H9 (cell line): ENCODE measurements at regions not wholly inside any gene's neighbourhood (a gene's known extent, or its start where the extent isn't known, plus 50 kb on each side); places are given as distances from the start of the nearest gene placed in this dataset.

Source experiments
- DNase-seq: peaks from one replicate; pipeline ENCODE4 v3.0.0-alpha.2; 2017
- H2AFZ ChIP-seq: one replicate; pipeline ENCODE4 v1.6.1; 2013; ENCODE audit warnings: mild to moderate bottlenecking, low read length, control low read depth, moderate library complexity
- H2AK5ac ChIP-seq: 2 replicates; pipeline ENCODE4 v1.6.1; 2013; ENCODE audit warnings: low read length, control low read depth, mixed read lengths; ENCODE audit not compliant: insufficient read length
- H2BK120ac ChIP-seq: one replicate; pipeline ENCODE4 v1.6.1; 2013; ENCODE audit warnings: low read depth, mild to moderate bottlenecking, low read length, control low read depth, inconsistent platforms; ENCODE audit not compliant: poor library complexity, severe bottlenecking
- H2BK12ac ChIP-seq: 2 replicates; pipeline ENCODE4 v1.6.1; 2013; ENCODE audit warnings: low read length, control low read depth, mixed read lengths, low read depth; ENCODE audit not compliant: insufficient read length
- H2BK15ac ChIP-seq: 2 replicates; pipeline ENCODE4 v1.6.1; 2013; ENCODE audit warnings: low read depth, low read length, control low read depth
- H2BK20ac ChIP-seq: one replicate; pipeline ENCODE4 v1.6.1; 2013; ENCODE audit warnings: low read depth, mild to moderate bottlenecking, low read length, control low read depth, inconsistent platforms; ENCODE audit not compliant: poor library complexity, severe bottlenecking
- H2BK5ac ChIP-seq: 2 replicates; pipeline ENCODE4 v1.6.1; 2013; ENCODE audit warnings: low read length, control low read depth, mixed read lengths; ENCODE audit not compliant: insufficient read length
- H3K14ac ChIP-seq: 2 replicates; pipeline ENCODE4 v1.6.1; 2013; ENCODE audit warnings: low read length, control low read depth; ENCODE audit not compliant: insufficient read depth
- H3K18ac ChIP-seq: 2 replicates; pipeline ENCODE4 v1.6.1; 2013; ENCODE audit warnings: low read depth, mild to moderate bottlenecking, mixed read lengths, low read length, control low read depth; ENCODE audit not compliant: insufficient read length
- H3K23ac ChIP-seq: 2 replicates; pipeline ENCODE4 v1.6.1; 2013; ENCODE audit warnings: low read length, control low read depth, mixed read lengths, low read depth; ENCODE audit not compliant: insufficient read length
- H3K23me2 ChIP-seq: 2 replicates; pipeline ENCODE4 v1.6.1; 2013; ENCODE audit warnings: low read depth, mild to moderate bottlenecking, mixed read lengths, low read length, control low read depth; ENCODE audit not compliant: insufficient read length, poor library complexity, severe bottlenecking
- H3K27ac ChIP-seq: 2 replicates; pipeline ENCODE4 v1.5.1; 2013; ENCODE audit warnings: low read length, control low read depth, mixed read lengths, low read depth; ENCODE audit not compliant: insufficient read length
- H3K27me3 ChIP-seq: 2 replicates; pipeline ENCODE4 v1.6.1; 2013; ENCODE audit warnings: low read length, control low read depth, inconsistent platforms; ENCODE audit not compliant: insufficient read depth
- H3K4ac ChIP-seq: 2 replicates; pipeline ENCODE4 v1.6.1; 2013; ENCODE audit warnings: low read depth, mild to moderate bottlenecking, control low read depth, inconsistent platforms, low read length, moderate library complexity
- H3K4me1 ChIP-seq: 2 replicates; pipeline ENCODE4 v1.6.1; 2013; ENCODE audit warnings: low read length, control low read depth, inconsistent platforms; ENCODE audit not compliant: insufficient read depth
- H3K4me2 ChIP-seq: 2 replicates; pipeline ENCODE4 v1.6.1; 2013; ENCODE audit warnings: low read length, control low read depth, mixed read lengths; ENCODE audit not compliant: insufficient read length, insufficient read depth
- H3K56ac ChIP-seq: 2 replicates; pipeline ENCODE4 v1.6.1; 2013; ENCODE audit warnings: low read depth, mild to moderate bottlenecking, mixed read lengths, low read length, control low read depth; ENCODE audit not compliant: insufficient read length
- H3K79me1 ChIP-seq: 2 replicates; pipeline ENCODE4 v1.6.1; 2013; ENCODE audit warnings: low read depth, mild to moderate bottlenecking, moderate library complexity, low read length, control low read depth, inconsistent platforms; ENCODE audit not compliant: insufficient read depth, poor library complexity, severe bottlenecking
- H3K79me2 ChIP-seq: 2 replicates; pipeline ENCODE4 v1.6.1; 2013; ENCODE audit warnings: low read length, control low read depth, inconsistent platforms; ENCODE audit not compliant: insufficient read depth
- H3K9ac ChIP-seq: 2 replicates; pipeline ENCODE4 v1.6.1; 2013; ENCODE audit warnings: low read length, control low read depth, mixed read lengths; ENCODE audit not compliant: insufficient read length; ENCODE audit errors: extremely low read depth
- H3K9me3 ChIP-seq: one replicate; pipeline ENCODE4 v1.6.1; 2013; ENCODE audit warnings: low read depth, low read length, inconsistent platforms; ENCODE audit not compliant: control insufficient read depth
- H3T11ph ChIP-seq: one replicate; pipeline ENCODE4 v1.6.1; 2013; ENCODE audit warnings: mild to moderate bottlenecking, low read length, control low read depth, inconsistent platforms
- H4K20me1 ChIP-seq: one replicate; pipeline ENCODE4 v1.6.1; 2013; ENCODE audit not compliant: control insufficient read depth, insufficient read length, insufficient read depth
- H4K5ac ChIP-seq: 2 replicates; pipeline ENCODE4 v1.6.1; 2013; ENCODE audit warnings: low read depth, mild to moderate bottlenecking, mixed read lengths, low read length, control low read depth; ENCODE audit not compliant: insufficient read length
- H4K8ac ChIP-seq: replicated peaks from 2 replicates; pipeline ENCODE4 v1.6.1; 2013; ENCODE audit warnings: low read length, control low read depth, mixed read lengths, low read depth; ENCODE audit not compliant: insufficient read length
- H4K91ac ChIP-seq: 2 replicates; pipeline ENCODE4 v1.6.1; 2013; ENCODE audit warnings: low read depth, mild to moderate bottlenecking, moderate library complexity, mixed read lengths, low read length, control low read depth; ENCODE audit not compliant: insufficient read length
- H3K27ac Mint-ChIP-seq, 3 experiments: 2 replicates in 2 of 3; 3 replicates in 1 of 3; pipeline ENCODE4 v1.8.0; 2020 to 2021; ENCODE audit warnings: mixed read lengths in 3 of 3, mild to moderate bottlenecking in 1 of 3, moderate library complexity in 1 of 3
- H3K27me3 Mint-ChIP-seq: 2 replicates; pipeline ENCODE4 v1.8.0; 2021; ENCODE audit warnings: low read depth, mild to moderate bottlenecking, moderate library complexity, mixed read lengths
- H3K36me3 Mint-ChIP-seq, 3 experiments: 2 replicates in 2 of 3; 3 replicates in 1 of 3; pipeline ENCODE4 v1.8.0; 2020 to 2021; ENCODE audit warnings: low read depth in 3 of 3, mixed read lengths in 3 of 3; ENCODE audit not compliant: insufficient read depth in 1 of 3
- H3K4me1 Mint-ChIP-seq, 2 experiments: 2 replicates each; pipeline ENCODE4 v1.8.0; 2020; ENCODE audit warnings: mixed read lengths in 2 of 2
- H3K4me3 Mint-ChIP-seq, 2 experiments: 2 replicates in 1 of 2; 3 replicates in 1 of 2; pipeline ENCODE4 v1.8.0; 2020 to 2021; ENCODE audit warnings: mild to moderate bottlenecking in 2 of 2, mixed read lengths in 2 of 2, moderate library complexity in 1 of 2
- H3K9me3 Mint-ChIP-seq, 2 experiments: 2 replicates in 1 of 2; 3 replicates in 1 of 2; pipeline ENCODE4 v1.8.0; 2020; ENCODE audit warnings: mild to moderate bottlenecking in 2 of 2, mixed read lengths in 2 of 2, moderate library complexity in 1 of 2
- WGBS: extraction: QIAGEN DNeasy Blood & Tissue Kit; methylation state at CpG from one replicate; pipeline ENCODE4 v1.1.7; 2013; ENCODE audit warnings: missing lambda C conversion rate, low lambda C conversion rate, mixed read lengths; ENCODE audit not compliant: insufficient read length; ENCODE audit errors: extremely low coverage; 5-methylcytosine and 5-hydroxymethylcytosine counted together
- TF ChIP-seq, protein P1 (sequence below): fragments of 200-600 bp; sonication (generic); conservative IDR thresholded peaks from 3 replicates; pipeline ENCODE4 v1.8.0; 2021; ENCODE audit warnings: antibody characterized with exemption, mild to moderate bottlenecking

DNA sequence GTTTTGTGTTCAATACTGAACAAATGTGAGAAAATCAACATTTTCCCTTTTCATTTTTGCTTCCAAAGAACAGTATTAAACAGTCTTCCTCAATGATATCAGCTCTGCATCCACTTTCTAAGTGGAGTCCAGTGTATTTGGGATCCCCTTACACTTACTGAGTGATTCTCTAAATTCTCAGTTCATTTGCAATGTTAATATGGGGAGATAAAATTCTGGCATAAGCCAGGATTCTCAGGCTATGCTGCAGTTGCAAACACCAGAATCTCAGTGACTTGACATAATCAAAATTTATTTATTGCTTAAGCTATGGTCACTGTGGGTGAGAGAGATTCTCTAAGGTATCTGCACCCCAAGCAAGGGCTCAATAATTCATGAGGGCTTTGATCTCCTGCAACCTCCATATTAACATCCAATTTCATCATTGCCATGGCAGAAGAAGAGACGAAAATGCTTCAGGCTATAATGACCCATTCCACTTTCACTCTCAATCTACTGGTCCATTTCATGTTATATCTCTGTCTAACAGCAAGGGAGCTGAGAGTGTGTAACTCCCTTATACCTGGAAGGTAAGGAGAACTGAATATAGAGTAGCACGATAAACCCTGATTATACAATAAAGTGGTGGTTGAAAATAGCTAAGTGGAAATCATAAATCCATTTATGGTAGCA lies 64.1 kb upstream of the CARD18 start:
- no peak for DNase-seq
- no peak overlapping the region for H3K4me2 ChIP-seq
- Mint-ChIP-seq H3K4me3 (no peak overlapping the region), H3K36me3 (no peaks in the 10 kb centered on the region; a peak in 1 of 7 replicates), H3K27ac (no peak overlapping the region), H3K27me3 (no peaks in the 10 kb centered on the region), H3K9me3 (no peaks in the 10 kb centered on the region), H3K4me1 (no peaks in the 10 kb centered on the region)
- H3K27ac ChIP-seq = no peak overlapping the region
- no peaks in the 10 kb centered on the region for H3K9me3 ChIP-seq
- H3K9ac ChIP-seq = no peak overlapping the region
- H2BK120ac ChIP-seq = no peak overlapping the region
- no peak overlapping the region for H2AFZ ChIP-seq
- H3K4ac ChIP-seq = no peak overlapping the region
- H2AK5ac ChIP-seq = no peak overlapping the region
- H3K56ac ChIP-seq = no peak overlapping the region
- no peak overlapping the region for H2BK12ac ChIP-seq
- H3K79me1 ChIP-seq = no peaks in the 10 kb centered on the region
- no peak overlapping the region for H2BK20ac ChIP-seq
- H3K23me2 ChIP-seq = no peaks in the 10 kb centered on the region
- H2BK15ac ChIP-seq = no peak overlapping the region
- H3K18ac ChIP-seq = no peak overlapping the region
- H3K4me1 ChIP-seq = no peaks in the 10 kb centered on the region
- H3K27me3 ChIP-seq = no peaks in the 10 kb centered on the region
- no peak overlapping the region for H2BK5ac ChIP-seq
- no peak overlapping the region for H3K23ac ChIP-seq
- H3K79me2 ChIP-seq = no peaks in the 10 kb centered on the region
- H4K91ac ChIP-seq = no peak overlapping the region
- H3K14ac ChIP-seq = no peak overlapping the region
- TF ChIP-seq, protein P1, sequence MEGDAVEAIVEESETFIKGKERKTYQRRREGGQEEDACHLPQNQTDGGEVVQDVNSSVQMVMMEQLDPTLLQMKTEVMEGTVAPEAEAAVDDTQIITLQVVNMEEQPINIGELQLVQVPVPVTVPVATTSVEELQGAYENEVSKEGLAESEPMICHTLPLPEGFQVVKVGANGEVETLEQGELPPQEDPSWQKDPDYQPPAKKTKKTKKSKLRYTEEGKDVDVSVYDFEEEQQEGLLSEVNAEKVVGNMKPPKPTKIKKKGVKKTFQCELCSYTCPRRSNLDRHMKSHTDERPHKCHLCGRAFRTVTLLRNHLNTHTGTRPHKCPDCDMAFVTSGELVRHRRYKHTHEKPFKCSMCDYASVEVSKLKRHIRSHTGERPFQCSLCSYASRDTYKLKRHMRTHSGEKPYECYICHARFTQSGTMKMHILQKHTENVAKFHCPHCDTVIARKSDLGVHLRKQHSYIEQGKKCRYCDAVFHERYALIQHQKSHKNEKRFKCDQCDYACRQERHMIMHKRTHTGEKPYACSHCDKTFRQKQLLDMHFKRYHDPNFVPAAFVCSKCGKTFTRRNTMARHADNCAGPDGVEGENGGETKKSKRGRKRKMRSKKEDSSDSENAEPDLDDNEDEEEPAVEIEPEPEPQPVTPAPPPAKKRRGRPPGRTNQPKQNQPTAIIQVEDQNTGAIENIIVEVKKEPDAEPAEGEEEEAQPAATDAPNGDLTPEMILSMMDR = no peak
- no CpG with 5 or more reads among the region's 2 CpGs for WGBS
- H4K8ac ChIP-seq = no peak overlapping the region
- H4K5ac ChIP-seq = no peak overlapping the region
- H4K20me1 ChIP-seq = no peaks in the 10 kb centered on the region
- no peak overlapping the region for H3T11ph ChIP-seq
